Naive thymus-derived CD4-positive, alpha-beta T cell (primary cell): ENCODE measurements at regions not wholly inside any gene's neighbourhood (a gene's known extent, or its start where the extent isn't known, plus 50 kb on each side); places are given as distances from the start of the nearest gene placed in this dataset.

ENCODE experiments used
- ATAC-seq: fragments of 150-1000 bp; cut with Tn5 transposase; 2 replicates; pipeline ENCODE4 v1.10.0; 2021; ENCODE audit warnings: mild to moderate bottlenecking, moderate library complexity
- CTCF ChIA-PET: fragments of 350-600 bp; sonication (Branson Sonifier 250); formaldehyde crosslinking; loops from one replicate; lab custom pipeline; 2021; ENCODE audit warnings: antibody characterized with exemption; lab: Charles Lee
- POLR2A ChIA-PET: fragments of 350-600 bp; sonication (Branson Sonifier 250); formaldehyde crosslinking; loops from one replicate; lab custom pipeline; 2021; ENCODE audit warnings: antibody characterized with exemption, inconsistent platforms; lab: Charles Lee
- DNase-seq, 9 donors: peaks; one replicate each; pipeline versions ENCODE4 v3.0.0 to v3.0.0-alpha.2; 2020 to 2022; ENCODE audit warnings: mixed read lengths in 1 of 9
- H3K27ac ChIP-seq: one replicate; pipeline ENCODE4 v1.7.0; 2013; ENCODE audit warnings: mild to moderate bottlenecking, low read depth, low read length, moderate library complexity
- H3K27me3 ChIP-seq, 2 donors: one replicate each; pipeline ENCODE4 v1.7.0; 2013; ENCODE audit warnings: low read length in 2 of 2, mild to moderate bottlenecking in 2 of 2, moderate library complexity in 2 of 2; ENCODE audit not compliant: control insufficient read depth in 2 of 2, insufficient read depth in 2 of 2
- H3K36me3 ChIP-seq, 3 experiments: 1 replicate in 2 of 3; 2 replicates in 1 of 3; pipeline ENCODE4 v1.7.0; 2013; ENCODE audit warnings: low read length in 3 of 3, mild to moderate bottlenecking in 3 of 3, moderate library complexity in 1 of 3; ENCODE audit not compliant: insufficient read depth in 3 of 3, control insufficient read depth in 2 of 3
- H3K4me1 ChIP-seq, 2 donors: one replicate each; pipeline ENCODE4 v1.7.0; 2013; ENCODE audit warnings: low read length in 2 of 2, mild to moderate bottlenecking in 2 of 2, moderate library complexity in 1 of 2; ENCODE audit not compliant: control insufficient read depth in 2 of 2, insufficient read depth in 2 of 2
- H3K4me3 ChIP-seq: 2 replicates; pipeline ENCODE4 v1.7.0; 2013; ENCODE audit warnings: mild to moderate bottlenecking, low read length
- H3K9me3 ChIP-seq, 3 experiments: 1 replicate in 2 of 3; 2 replicates in 1 of 3; pipeline ENCODE4 v1.7.0; 2013; ENCODE audit warnings: low read length in 3 of 3; ENCODE audit not compliant: control insufficient read depth in 2 of 3
- H3K27ac Mint-ChIP-seq, 9 donors: one replicate each; pipeline ENCODE4 v1.8.0; 2020 to 2022; ENCODE audit warnings: mixed read lengths in 9 of 9, mild to moderate bottlenecking in 8 of 9, moderate library complexity in 5 of 9, inconsistent platforms in 2 of 9
- H3K27me3 Mint-ChIP-seq, 5 donors: one replicate each; pipeline ENCODE4 v1.8.0; 2021 to 2022; ENCODE audit warnings: mixed read lengths in 5 of 5, mild to moderate bottlenecking in 1 of 5
- H3K36me3 Mint-ChIP-seq, 5 donors: one replicate each; pipeline ENCODE4 v1.8.0; 2020 to 2022; ENCODE audit warnings: mixed read lengths in 5 of 5, mild to moderate bottlenecking in 3 of 5, inconsistent platforms in 1 of 5
- H3K4me1 Mint-ChIP-seq, 7 donors: one replicate each; pipeline ENCODE4 v1.8.0; 2020 to 2022; ENCODE audit warnings: mixed read lengths in 7 of 7, mild to moderate bottlenecking in 3 of 7, inconsistent platforms in 1 of 7
- H3K4me3 Mint-ChIP-seq, 10 donors: one replicate each; pipeline ENCODE4 v1.8.0; 2020 to 2022; ENCODE audit warnings: mild to moderate bottlenecking in 10 of 10, mixed read lengths in 10 of 10, moderate library complexity in 6 of 10, inconsistent platforms in 2 of 10
- H3K9me3 Mint-ChIP-seq, 11 donors: one replicate each; pipeline ENCODE4 v1.8.0; 2020 to 2022; ENCODE audit warnings: mixed read lengths in 11 of 11, mild to moderate bottlenecking in 4 of 11, inconsistent platforms in 1 of 11, moderate library complexity in 1 of 11
- intact Hi-C, 2 donors: fragments of 100-400 bp; cut with micrococcal nuclease; formaldehyde crosslinking; loops; one replicate each; pipeline ENCODE4 v1.15.1; 2023

- no peak for ATAC-seq
- H3K27ac ChIP-seq, result no peak overlapping the region
- H3K4me1 ChIP-seq, result no peaks in the 10 kb centered on the region
- H3K4me3 ChIP-seq, result no peak overlapping the region
- no peaks in the 10 kb centered on the region for H3K36me3 ChIP-seq
- Mint-ChIP-seq H3K27me3 (peaks cover 0 to 19% (median 14%) of the 10 kb centered on the region in 5 donors), H3K4me1 (no peaks in the 10 kb centered on the region), H3K4me3 (no peak overlapping the region), H3K27ac (no peak overlapping the region), H3K9me3 (peaks cover 0 to 10% (median 0%) of the 10 kb centered on the region in 11 donors), H3K36me3 (peaks cover 0 to 4% (median 0%) of the 10 kb centered on the region in 5 donors)
- ChIA-PET CTCF (no interaction called here), POLR2A (no interaction called here)
- DNase-seq, result no peak
- H3K9me3 ChIP-seq, result no peaks in the 10 kb centered on the region
- no peaks in the 10 kb centered on the region for H3K27me3 ChIP-seq
- intact Hi-C loops, result no loop called here
Measured at GRCh38 chr4:114281164-114281960, 301.9 kb upstream of the ARSJ start.

- no peaks in the 10 kb centered on the region for H3K36me3 ChIP-seq
- H3K4me1 ChIP-seq, result no peaks in the 10 kb centered on the region
- no peaks in the 10 kb centered on the region for H3K27me3 ChIP-seq
- Mint-ChIP-seq H3K27me3 (peaks cover 0 to 18% (median 14%) of the 10 kb centered on the region in 5 donors), H3K4me3 (no peak overlapping the region), H3K27ac (no peak overlapping the region), H3K4me1 (no peaks in the 10 kb centered on the region), H3K9me3 (peaks cover 0 to 10% (median 0%) of the 10 kb centered on the region in 11 donors), H3K36me3 (peaks cover 0 to 4% (median 0%) of the 10 kb centered on the region in 5 donors)
- ChIA-PET CTCF (no interaction called here), POLR2A (no interaction called here)
- no peak for DNase-seq
- ATAC-seq, result no peak
- H3K27ac ChIP-seq, result no peak overlapping the region
- no peaks in the 10 kb centered on the region for H3K9me3 ChIP-seq
- intact Hi-C loops, result no loop called here
- no peak overlapping the region for H3K4me3 ChIP-seq
Measured at GRCh38 chr4:114282937-114283336, 303.5 kb upstream of the ARSJ start.

DNA sequence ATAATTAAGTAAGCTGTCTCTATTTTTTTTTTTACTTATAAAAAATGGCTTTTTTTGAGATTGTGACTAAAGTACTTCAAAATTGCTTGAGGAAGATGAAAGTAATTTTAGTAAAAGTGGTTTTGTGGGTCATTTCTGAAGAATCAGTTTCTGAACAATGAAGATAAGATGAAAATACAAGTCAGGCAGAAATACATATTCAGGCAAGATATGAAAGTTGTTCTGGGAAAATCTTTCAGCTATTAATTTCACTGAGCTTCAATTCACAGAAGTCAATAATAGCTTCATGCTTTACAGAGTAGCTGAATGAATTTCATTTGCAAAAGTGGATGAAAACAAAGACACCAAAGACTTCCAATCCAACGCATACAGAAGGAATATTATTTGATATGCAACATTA is 305.2 kb upstream of the ARSJ start:
- no peak overlapping the region for H3K27ac Mint-ChIP-seq
- peaks cover 0 to 9% (median 2%) of the 10 kb centered on the region in 11 donors for H3K9me3 Mint-ChIP-seq
- POLR2A ChIA-PET, result no interaction called here
- no peaks in the 10 kb centered on the region for H3K9me3 ChIP-seq
- no peak overlapping the region for H3K27ac ChIP-seq
- no peak for ATAC-seq
- H3K4me3 ChIP-seq, result no peak overlapping the region
- H3K36me3 ChIP-seq, result no peaks in the 10 kb centered on the region
- no peaks in the 10 kb centered on the region for H3K4me1 Mint-ChIP-seq
- H3K36me3 Mint-ChIP-seq, result peaks cover 0 to 4% (median 0%) of the 10 kb centered on the region in 5 donors
- no peak for DNase-seq
- intact Hi-C loops, result no loop called here
- no peak overlapping the region for H3K4me3 Mint-ChIP-seq
- CTCF ChIA-PET, result interaction anchor here (0.6 kb wide), 1 partner anchor 153 kb away, joined by 3 read pairs; no protein-coding TSS in a partner anchor
- H3K4me1 ChIP-seq, result no peaks in the 10 kb centered on the region
- no peaks in the 10 kb centered on the region for H3K27me3 ChIP-seq
- peaks cover 0 to 11% (median 8%) of the 10 kb centered on the region in 5 donors for H3K27me3 Mint-ChIP-seq

DNA sequence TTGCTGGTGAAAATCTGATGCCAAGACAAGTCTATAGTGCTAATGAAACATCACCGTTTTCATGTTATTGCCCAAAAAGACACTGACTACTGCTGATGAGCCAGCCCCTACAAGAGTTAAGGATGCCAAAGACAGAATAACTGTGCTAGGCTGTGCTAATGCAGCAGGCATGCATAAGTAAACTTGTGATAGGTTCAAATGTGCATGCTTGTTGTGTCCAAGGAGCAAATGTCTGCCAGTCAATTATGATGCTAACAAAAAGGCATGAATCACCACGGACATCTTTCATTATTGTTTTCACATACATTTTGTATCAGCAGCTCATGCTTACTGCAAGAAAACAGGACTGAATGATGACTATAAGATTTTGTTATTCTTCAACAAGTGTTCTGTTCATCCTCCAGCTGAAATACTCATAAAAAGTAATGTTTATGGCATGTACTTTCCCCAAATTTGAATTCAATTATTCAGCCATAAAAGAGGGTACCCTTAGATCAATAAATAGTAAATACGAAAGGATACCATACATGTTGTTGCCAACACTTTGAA is 306.9 kb upstream of the ARSJ start:
- Histone ChIP-seq H3K27ac (no peak overlapping the region), H3K4me1 (no peaks in the 10 kb centered on the region), H3K4me3 (no peak overlapping the region), H3K9me3 (no peaks in the 10 kb centered on the region), H3K27me3 (no peaks in the 10 kb centered on the region), H3K36me3 (no peaks in the 10 kb centered on the region)
- intact Hi-C loops, result no loop called here
- ChIA-PET CTCF (no interaction called here), POLR2A (no interaction called here)
- Mint-ChIP-seq H3K4me1 (no peaks in the 10 kb centered on the region), H3K9me3 (peaks cover 0 to 22% (median 2%) of the 10 kb centered on the region in 11 donors), H3K4me3 (no peak overlapping the region), H3K27me3 (peaks cover 0 to 10% (median 5%) of the 10 kb centered on the region in 5 donors), H3K27ac (no peak overlapping the region), H3K36me3 (peaks cover 0 to 4% (median 0%) of the 10 kb centered on the region in 5 donors)
- DNase-seq (no peak), ATAC-seq (no peak)

DNA sequence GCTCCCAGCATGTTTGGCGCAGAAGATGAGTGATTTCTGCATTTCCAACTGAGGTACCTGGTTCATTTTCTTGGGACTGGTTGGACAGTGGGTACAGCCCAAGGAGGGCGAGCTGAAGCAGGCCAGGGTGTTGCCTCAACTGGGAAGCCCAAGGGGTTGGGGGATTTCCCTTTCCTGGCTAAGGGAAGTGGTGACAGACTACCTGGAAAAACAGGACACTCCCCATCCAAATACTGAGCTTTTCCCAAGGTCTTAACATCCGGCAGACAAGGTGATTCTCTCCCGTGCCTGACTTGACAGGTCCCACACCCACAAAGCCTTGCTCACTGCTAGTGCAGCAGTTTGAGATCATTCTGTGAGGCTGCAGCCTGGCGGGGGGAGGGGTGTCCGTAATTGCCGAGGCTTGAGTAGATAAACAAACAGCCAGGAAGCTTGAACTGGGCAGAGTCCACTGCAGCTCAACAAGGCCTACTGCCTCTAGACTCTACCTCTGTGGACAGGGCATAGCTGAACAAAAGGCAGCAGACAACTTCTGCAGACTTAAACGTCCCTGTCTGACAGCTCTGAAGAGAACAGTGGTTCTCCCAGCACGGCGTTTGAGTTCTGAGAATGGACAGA is 307.7 kb upstream of the ARSJ start:
- intact Hi-C loops, result no loop called here
- H3K36me3 Mint-ChIP-seq, result peaks cover 0 to 4% (median 0%) of the 10 kb centered on the region in 5 donors
- Histone ChIP-seq H3K27me3 (no peaks in the 10 kb centered on the region), H3K9me3 (no peaks in the 10 kb centered on the region), H3K27ac (no peak overlapping the region), H3K4me3 (no peak overlapping the region), H3K4me1 (no peaks in the 10 kb centered on the region), H3K36me3 (no peaks in the 10 kb centered on the region)
- H3K27me3 Mint-ChIP-seq, result peaks cover 0 to 10% (median 5%) of the 10 kb centered on the region in 5 donors
- H3K9me3 Mint-ChIP-seq, result peaks cover 0 to 22% (median 4%) of the 10 kb centered on the region in 11 donors
- H3K4me3 Mint-ChIP-seq, result no peak overlapping the region
- ChIA-PET CTCF (no interaction called here), POLR2A (no interaction called here)
- no peak for DNase-seq
- no peaks in the 10 kb centered on the region for H3K4me1 Mint-ChIP-seq
- ATAC-seq, result no peak
- no peak overlapping the region for H3K27ac Mint-ChIP-seq

GRCh38 chr4:114296126-114296525 is 302.5 kb upstream of the UGT8 start:
- no peaks in the 10 kb centered on the region for H3K4me1 ChIP-seq
- H3K36me3 ChIP-seq, result no peaks in the 10 kb centered on the region
- ATAC-seq, result no peak

More at GRCh38 chr4:114296126-114296525, 302.5 kb upstream of the UGT8 start:
- Histone ChIP-seq H3K4me3 (no peak overlapping the region), H3K27ac (no peak overlapping the region), H3K9me3 (no peaks in the 10 kb centered on the region), H3K27me3 (no peaks in the 10 kb centered on the region)
- Mint-ChIP-seq H3K9me3 (peaks cover 0 to 20% (median 9%) of the 10 kb centered on the region in 11 donors), H3K27me3 (no peaks in the 10 kb centered on the region), H3K27ac (no peak overlapping the region), H3K4me3 (no peak overlapping the region), H3K36me3 (no peaks in the 10 kb centered on the region), H3K4me1 (no peaks in the 10 kb centered on the region)
- no peak for DNase-seq
- CTCF ChIA-PET, result no interaction called here
- intact Hi-C loops, result no loop called here
- POLR2A ChIA-PET, result no interaction called here
